Coronary artery (tissue), 2 donors: ENCODE measurements at regions not wholly inside any gene's neighbourhood (a gene's known extent, or its start where the extent isn't known, plus 50 kb on each side); places are given as distances from the start of the nearest gene placed in this dataset.

Experiments used
- DNase-seq: peaks from one replicate; pipeline ENCODE4 v3.0.0-alpha.2; 2017; ENCODE audit warnings: low spot score
- H3K27ac ChIP-seq, 2 donors: fragments of 200-600 bp; sonication (generic); one replicate each; pipeline ENCODE4 v1.5.1; 2016 to 2019
- H3K4me3 ChIP-seq: fragments of 200-600 bp; sonication (generic); 2 replicates; pipeline ENCODE4 v1.5.1; 2016; ENCODE audit warnings: mild to moderate bottlenecking, moderate library complexity
- CTCF ChIP-seq: fragments of 200-600 bp; sonication (generic); IDR thresholded peaks from one replicate; pipeline ENCODE4 v1.5.1; 2019; ENCODE audit warnings: antibody characterized with exemption

DNA sequence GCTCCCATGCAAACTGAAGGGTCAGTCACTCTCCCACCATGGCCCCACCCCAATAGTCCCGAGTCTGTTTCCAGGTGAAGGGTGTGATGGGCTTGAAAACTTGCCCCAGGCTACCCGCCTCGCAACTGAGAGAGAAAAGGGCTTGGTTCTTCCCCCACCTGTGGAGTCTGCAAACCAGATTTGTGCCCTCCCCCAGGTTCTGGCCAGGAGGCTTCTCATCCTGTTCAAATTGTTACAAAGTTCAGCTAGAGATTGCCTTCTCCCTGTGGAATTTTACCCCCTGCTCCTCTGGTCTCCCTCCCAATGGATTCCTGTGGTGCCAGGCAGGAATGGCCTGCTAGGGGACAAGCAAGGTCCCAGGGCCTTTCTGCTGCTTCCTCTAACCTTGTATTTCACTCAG lies 93.1 kb upstream of the ACO1 start:
- H3K27ac ChIP-seq: no peak overlapping the region
- no peak overlapping the region for H3K4me3 ChIP-seq
- TF ChIP-seq CTCF: no peak
- DNase-seq: no peak

DNA sequence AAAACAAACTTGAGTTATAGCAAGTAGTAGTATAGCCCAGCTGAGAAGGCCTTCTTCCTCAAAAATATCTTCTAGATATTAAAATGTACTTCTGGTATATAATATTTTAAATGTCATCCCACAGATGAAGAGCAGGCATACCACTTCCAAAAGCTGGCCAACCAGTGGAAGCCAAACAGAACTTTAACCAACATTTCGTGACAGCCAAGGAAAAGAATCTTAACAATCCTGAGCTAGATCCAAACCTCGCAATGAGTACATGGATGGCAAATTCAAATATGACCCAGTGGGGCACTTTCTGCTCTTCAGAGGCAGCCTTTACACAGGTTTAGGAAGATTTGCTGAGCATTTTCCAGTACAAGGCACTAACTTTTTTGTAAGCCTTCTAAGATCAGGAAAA lies 91.8 kb upstream of the ACO1 start:
- no peak for TF ChIP-seq CTCF
- no peak overlapping the region for H3K4me3 ChIP-seq
- no peak overlapping the region for H3K27ac ChIP-seq
- DNase-seq: no peak

- no peak for TF ChIP-seq CTCF
- H3K27ac ChIP-seq: no peak overlapping the region
- no peak for DNase-seq
- H3K4me3 ChIP-seq: no peak overlapping the region
Observed at GRCh38 chr9:32293091-32293490, 91.4 kb upstream of the ACO1 start.

- no peak for TF ChIP-seq CTCF
- H3K4me3 ChIP-seq: no peak overlapping the region
- H3K27ac ChIP-seq: no peak overlapping the region
- no peak for DNase-seq
Observed at GRCh38 chr9:32294106-32294505, 90.3 kb upstream of the ACO1 start.

- H3K27ac ChIP-seq: no peak overlapping the region
- DNase-seq: no peak
- no peak for TF ChIP-seq CTCF
- H3K4me3 ChIP-seq: no peak overlapping the region
Observed at GRCh38 chr9:32300373-32300772, 84.1 kb upstream of the ACO1 start.

DNA sequence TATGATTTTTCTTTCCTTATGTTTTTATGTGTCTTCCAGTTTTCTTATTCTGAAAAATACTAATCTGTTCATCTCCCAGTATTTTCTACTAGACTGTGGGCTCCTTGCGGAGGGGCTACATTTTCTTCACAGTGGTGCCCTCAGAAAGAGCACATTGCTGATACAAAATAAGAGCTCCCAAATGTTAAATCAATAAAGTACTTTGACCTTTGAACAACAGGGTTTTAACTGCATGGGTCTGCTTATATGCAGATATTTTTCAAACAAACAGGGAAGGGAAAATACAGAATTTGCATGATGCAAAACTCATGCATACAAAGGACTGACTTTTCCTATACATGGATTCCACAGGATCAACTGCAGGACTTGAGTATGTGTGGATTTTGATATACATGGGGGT lies 79.9 kb upstream of the ACO1 start:
- no peak for DNase-seq
- Histone ChIP-seq H3K4me3 (no peak overlapping the region), H3K27ac (no peak overlapping the region)
- no peak for TF ChIP-seq CTCF

GRCh38 chr9:32306006-32306405 lies 78.4 kb upstream of the ACO1 start:
- Histone ChIP-seq H3K4me3 (no peak overlapping the region), H3K27ac (no peak overlapping the region)
- no peak for DNase-seq
- TF ChIP-seq CTCF: no peak
